ENCODE measurements at regions not wholly inside any gene's neighbourhood (a gene's known extent, or its start where the extent isn't known, plus 50 kb on each side); places are given as distances from the start of the nearest gene placed in this dataset.

- no peaks in the 10 kb centered on the region for H3K36me3 ChIP-seq (replicated peaks)
- in situ Hi-C loops (cut with HindIII; ENCODE audit: low pct_ligation_motif_present, low sequenced_read_pairs): no loop called here
- DNase-seq: no peak
- no peaks in the 10 kb centered on the region for H3K27me3 ChIP-seq (replicated peaks)
- TF ChIP-seq, protein P1, sequence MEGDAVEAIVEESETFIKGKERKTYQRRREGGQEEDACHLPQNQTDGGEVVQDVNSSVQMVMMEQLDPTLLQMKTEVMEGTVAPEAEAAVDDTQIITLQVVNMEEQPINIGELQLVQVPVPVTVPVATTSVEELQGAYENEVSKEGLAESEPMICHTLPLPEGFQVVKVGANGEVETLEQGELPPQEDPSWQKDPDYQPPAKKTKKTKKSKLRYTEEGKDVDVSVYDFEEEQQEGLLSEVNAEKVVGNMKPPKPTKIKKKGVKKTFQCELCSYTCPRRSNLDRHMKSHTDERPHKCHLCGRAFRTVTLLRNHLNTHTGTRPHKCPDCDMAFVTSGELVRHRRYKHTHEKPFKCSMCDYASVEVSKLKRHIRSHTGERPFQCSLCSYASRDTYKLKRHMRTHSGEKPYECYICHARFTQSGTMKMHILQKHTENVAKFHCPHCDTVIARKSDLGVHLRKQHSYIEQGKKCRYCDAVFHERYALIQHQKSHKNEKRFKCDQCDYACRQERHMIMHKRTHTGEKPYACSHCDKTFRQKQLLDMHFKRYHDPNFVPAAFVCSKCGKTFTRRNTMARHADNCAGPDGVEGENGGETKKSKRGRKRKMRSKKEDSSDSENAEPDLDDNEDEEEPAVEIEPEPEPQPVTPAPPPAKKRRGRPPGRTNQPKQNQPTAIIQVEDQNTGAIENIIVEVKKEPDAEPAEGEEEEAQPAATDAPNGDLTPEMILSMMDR (IDR thresholded peaks at IDR 0.05; ENCODE audit: low read depth, low read length, missing control alignments): no peak
- no peak overlapping the region for H3K4me3 ChIP-seq (ENCODE audit: low read depth, low read length)
- no peak overlapping the region for H3K27ac ChIP-seq
Observed at GRCh38 chr20:12269579-12269978, 351.9 kb downstream of the BTBD3 start.

DNA sequence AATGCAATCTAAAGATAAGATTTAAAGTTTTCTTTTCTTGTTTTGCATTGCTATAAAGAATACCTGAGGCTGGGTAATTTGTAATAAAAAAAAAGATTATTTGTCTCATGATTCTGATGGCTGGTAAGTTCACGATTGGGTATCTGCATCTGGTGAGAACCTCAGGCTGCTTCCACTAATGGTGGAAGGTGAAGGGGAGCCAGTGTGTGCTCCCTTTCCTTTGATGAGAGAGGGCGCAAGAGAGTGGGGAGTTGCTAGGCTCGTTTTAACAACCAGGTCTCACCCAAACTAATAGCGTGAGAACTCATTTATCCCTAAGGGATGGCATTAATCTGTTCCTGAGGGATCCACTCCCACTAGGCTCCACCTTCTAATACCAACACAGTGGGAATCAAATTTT, 353.2 kb downstream of the BTBD3 start:
- no peak for DNase-seq
- H3K4me3 ChIP-seq (ENCODE audit: low read depth, low read length): no peak overlapping the region
- in situ Hi-C loops (cut with HindIII; ENCODE audit: low pct_ligation_motif_present, low sequenced_read_pairs): no loop called here
- TF ChIP-seq, protein P1 (IDR thresholded peaks at IDR 0.05; ENCODE audit: low read depth, low read length, missing control alignments): no peak
- no peaks in the 10 kb centered on the region for H3K36me3 ChIP-seq (replicated peaks)
- H3K27me3 ChIP-seq (replicated peaks): no peaks in the 10 kb centered on the region
- no peak overlapping the region for H3K27ac ChIP-seq

DNA sequence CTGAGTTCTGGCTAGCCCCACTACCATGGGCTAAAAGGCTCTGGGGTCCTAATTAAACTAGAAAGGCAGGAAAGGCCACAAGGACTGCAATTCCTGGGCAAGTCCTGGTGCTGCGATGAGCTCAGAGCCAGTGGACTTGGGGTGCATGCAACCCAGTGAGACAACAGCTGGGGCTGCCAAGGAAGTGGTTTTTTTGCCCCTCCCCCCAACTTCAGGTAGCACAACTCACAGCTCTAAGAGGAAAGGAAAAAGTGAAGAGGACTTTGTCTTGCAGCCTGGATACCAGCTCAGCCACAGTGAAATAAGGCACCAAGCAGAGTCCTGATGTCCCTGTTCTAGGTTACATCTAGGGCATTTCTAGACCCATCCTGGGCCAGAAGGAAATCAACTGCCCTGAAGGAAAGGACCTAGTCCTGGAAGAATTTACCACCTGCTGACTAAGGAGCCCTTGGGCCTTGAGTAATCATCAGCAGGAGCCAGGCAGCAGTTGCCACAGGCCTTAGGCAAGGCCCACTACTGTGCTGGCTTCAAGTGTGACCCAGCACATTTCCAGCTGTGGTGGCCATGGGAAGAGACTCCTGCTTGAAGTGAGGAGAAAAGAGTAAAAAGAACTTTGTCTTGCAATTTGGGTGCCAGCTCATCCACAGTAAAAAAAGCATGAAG, 358.4 kb downstream of the BTBD3 start:
- no peaks in the 10 kb centered on the region for H3K36me3 ChIP-seq (replicated peaks)
- H3K4me3 ChIP-seq (ENCODE audit: low read depth, low read length): no peak overlapping the region
- no peak overlapping the region for H3K27ac ChIP-seq
- in situ Hi-C loops (cut with HindIII; ENCODE audit: low pct_ligation_motif_present, low sequenced_read_pairs): no loop called here
- TF ChIP-seq, protein P1 (IDR thresholded peaks at IDR 0.05; ENCODE audit: low read depth, low read length, missing control alignments): no peak
- DNase-seq: no peak
- H3K27me3 ChIP-seq (replicated peaks): no peaks in the 10 kb centered on the region

- TF ChIP-seq, protein P1 (IDR thresholded peaks at IDR 0.05; ENCODE audit: low read depth, low read length, missing control alignments): no peak
- in situ Hi-C loops (cut with HindIII; ENCODE audit: low pct_ligation_motif_present, low sequenced_read_pairs): no loop called here
- DNase-seq: no peak
- Histone ChIP-seq H3K27me3 (replicated peaks) (no peaks in the 10 kb centered on the region), H3K27ac (no peak overlapping the region), H3K36me3 (replicated peaks) (no peaks in the 10 kb centered on the region), H3K4me3 (ENCODE audit: low read depth, low read length) (no peak overlapping the region)
Observed at GRCh38 chr20:12287575-12287974, 369.9 kb downstream of the BTBD3 start.

DNA sequence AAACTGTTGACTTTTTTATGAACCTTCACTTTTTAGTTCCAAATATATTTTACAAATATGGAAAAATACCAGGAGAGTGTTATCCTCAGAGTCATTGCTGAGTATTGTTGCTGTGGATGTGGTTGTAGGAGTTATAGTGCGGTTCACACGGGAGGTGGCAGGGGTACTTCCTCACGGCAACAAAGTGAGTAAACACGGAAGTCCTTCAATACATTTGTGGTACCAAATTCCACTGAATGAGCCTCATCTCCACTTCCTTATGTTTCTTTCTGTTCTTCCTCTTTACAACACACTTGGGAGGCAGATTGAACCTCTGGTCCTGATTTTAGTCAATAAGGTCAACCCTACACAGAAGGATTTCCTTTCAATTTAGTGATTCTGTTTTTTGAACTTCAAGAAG, 371.8 kb downstream of the BTBD3 start:
- H3K36me3 ChIP-seq (replicated peaks): no peaks in the 10 kb centered on the region
- DNase-seq: no peak
- no peak overlapping the region for H3K27ac ChIP-seq
- H3K4me3 ChIP-seq (ENCODE audit: low read depth, low read length): no peak overlapping the region
- H3K27me3 ChIP-seq (replicated peaks): no peaks in the 10 kb centered on the region
- in situ Hi-C loops (cut with HindIII; ENCODE audit: low pct_ligation_motif_present, low sequenced_read_pairs): no loop called here
- TF ChIP-seq, protein P1 (IDR thresholded peaks at IDR 0.05; ENCODE audit: low read depth, low read length, missing control alignments): no peak

DNA sequence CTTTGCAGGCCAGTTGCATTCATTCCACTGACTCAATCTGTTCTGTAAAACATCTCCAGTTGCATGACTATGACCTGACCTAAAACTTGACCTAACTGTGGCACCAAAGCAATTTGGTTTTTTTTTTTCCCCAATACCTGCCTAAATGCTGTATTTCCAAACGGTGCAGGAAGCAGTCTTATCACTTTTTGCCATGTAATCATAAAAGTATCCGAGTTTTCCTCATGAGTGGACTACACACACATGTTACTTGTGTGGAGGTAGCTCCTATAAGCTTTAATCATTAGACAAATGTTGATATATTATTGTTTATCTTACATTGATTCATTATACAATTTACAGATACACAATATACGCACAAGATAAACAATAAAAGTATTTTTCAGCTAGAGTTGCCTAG, 373.7 kb downstream of the BTBD3 start:
- Histone ChIP-seq H3K27me3 (replicated peaks) (no peaks in the 10 kb centered on the region), H3K36me3 (replicated peaks) (no peaks in the 10 kb centered on the region), H3K4me3 (ENCODE audit: low read depth, low read length) (no peak overlapping the region), H3K27ac (no peak overlapping the region)
- TF ChIP-seq, protein P1 (IDR thresholded peaks at IDR 0.05; ENCODE audit: low read depth, low read length, missing control alignments): no peak
- DNase-seq: no peak
- in situ Hi-C loops (cut with HindIII; ENCODE audit: low pct_ligation_motif_present, low sequenced_read_pairs): no loop called here

All from brain microvascular endothelial cell (primary cell).